GM12874 (cell line): ENCODE measurements at regions not wholly inside any gene's neighbourhood (a gene's known extent, or its start where the extent isn't known, plus 50 kb on each side); places are given as distances from the start of the nearest gene placed in this dataset.

Source experiments
- CTCF ChIP-seq: IDR thresholded peaks from 2 replicates; pipeline ENCODE4 v1.5.1; 2011; ENCODE audit warnings: low read depth, mild to moderate bottlenecking, control low read depth, low read length, moderate library complexity; ENCODE audit not compliant: insufficient read depth

- no peak for TF ChIP-seq CTCF
Observed at GRCh38 chr12:127425474-127425873, 841.5 kb upstream of the TMEM132C start.

GRCh38 chr12:127428420-127428819 lies 838.5 kb upstream of the TMEM132C start:
- no peak for TF ChIP-seq CTCF

- no peak for TF ChIP-seq CTCF
Observed at GRCh38 chr12:127429551-127430285, 837.3 kb upstream of the TMEM132C start.

- no peak for TF ChIP-seq CTCF
Observed at GRCh38 chr12:127430401-127430800, 836.6 kb upstream of the TMEM132C start.

- TF ChIP-seq CTCF: no peak
Observed at GRCh38 chr12:127431177-127431576, 835.8 kb upstream of the TMEM132C start.

- no peak for TF ChIP-seq CTCF
Observed at GRCh38 chr12:127431594-127431993, 835.4 kb upstream of the TMEM132C start.

GRCh38 chr12:127435439-127435838 lies 831.5 kb upstream of the TMEM132C start:
- no peak for TF ChIP-seq CTCF
